ENCODE measurements at regions not wholly inside any gene's neighbourhood (a gene's known extent, or its start where the extent isn't known, plus 50 kb on each side); places are given as distances from the start of the nearest gene placed in this dataset.

DNA sequence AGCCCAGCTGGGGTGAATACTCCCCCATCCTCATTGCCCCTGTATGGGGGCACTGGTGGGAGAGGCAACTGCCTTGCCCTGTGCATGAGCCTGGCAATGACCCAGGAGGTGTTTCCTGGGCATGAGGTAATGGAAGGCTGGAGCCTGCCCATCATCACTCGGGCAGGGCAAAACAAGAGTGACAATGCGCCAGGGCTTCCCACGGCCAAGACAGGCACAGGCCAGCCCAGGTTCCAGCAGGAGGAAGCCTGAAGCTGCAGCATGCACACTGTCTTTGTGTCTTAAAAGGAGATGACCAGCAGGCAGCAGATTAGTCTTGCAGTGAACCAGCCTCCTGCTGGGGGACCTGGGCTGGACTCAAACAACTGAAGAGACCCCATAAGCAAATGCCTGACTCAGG, 92.2 kb upstream of the SMIM23 start:
- no peak for DNase-seq

DNA sequence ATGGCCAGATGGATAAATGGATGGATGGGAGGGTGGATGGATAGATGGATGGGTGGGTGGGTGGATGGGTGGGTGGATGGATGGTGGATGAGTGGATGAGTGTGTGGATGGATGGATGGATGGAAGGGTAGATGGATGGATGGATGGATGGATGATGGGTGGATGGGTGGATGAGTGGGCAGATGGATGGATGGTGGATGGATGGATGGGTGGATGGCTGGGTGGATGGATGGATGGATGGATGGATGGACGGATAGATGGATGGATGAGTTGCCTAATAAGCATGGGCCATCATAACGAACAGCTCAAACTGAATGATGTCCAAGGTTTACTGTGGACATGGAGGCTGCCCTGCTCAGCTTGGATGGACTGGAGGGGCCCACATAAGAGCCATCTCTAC, 89.8 kb upstream of the SMIM23 start:
- DNase-seq, result no peak

DNA sequence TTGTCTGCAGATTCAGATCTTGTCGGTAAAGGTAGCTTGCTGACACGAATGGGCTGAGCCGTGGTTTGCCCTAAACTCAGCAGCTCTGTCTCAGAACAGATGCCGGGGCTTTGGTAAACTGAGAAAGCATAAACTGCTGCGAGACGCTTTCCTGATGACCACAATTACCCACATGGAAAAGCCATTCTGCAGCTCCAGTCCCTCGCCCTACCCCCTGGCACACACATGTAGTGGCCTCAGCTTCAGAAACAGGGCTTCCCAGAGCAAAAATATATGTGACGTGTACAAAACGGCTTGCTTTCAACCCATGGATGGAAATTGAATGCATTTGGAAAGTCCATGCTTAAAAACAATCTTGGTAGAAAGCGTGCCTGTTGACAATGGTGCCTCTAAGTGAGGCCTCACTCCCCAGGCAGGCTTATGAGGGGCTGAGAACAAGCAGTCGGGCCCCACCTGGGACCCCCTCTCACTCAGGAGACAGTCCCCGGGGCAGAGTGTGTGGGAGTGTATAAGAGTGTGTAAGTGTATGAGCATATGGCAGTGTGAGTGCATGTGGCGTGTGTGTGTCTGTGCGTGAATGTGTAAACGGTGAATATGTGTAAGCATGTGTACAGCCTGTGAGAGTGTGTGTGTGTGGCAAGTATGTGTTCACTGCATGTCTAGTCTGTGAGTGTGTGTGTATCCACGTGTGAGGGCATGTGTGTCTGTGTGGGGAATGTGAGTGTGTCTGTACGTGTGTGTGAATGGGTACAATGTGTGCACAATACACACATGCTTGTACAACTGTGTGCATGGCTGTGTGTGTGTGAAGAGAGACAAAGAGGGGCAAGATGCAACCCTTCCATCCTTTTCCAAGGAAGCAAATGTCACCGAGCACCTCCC, 88.2 kb upstream of the SMIM23 start:
- DNase-seq, result no peak

DNA sequence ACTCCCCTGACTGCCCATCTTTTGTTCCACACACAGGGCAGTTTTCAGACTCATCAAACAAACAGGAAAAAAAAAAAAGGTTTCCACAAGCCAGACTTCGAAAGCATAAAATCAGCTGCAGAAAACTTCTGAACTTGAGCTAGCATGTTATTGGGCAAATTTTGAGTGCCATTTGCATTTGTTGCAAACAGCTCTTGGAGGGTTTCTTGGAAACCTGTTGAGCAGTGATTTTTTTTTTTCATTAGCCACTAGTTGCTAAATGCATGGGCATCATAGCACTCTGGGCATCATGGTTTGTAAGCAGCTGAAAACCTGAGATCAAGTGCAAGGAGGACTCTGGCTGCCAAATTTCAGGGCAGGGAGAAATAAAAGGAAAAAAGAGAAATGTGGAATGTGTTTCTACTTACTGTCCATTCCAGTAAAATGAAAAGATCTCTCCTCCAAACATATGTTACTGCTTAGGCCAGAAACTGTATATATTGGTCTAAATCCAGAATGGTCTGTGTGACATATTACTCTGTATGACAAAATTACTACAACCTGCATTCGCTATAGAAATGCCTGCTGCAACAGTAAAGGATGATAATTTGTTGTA, 85.2 kb upstream of the SMIM23 start:
- no peak for DNase-seq

DNA sequence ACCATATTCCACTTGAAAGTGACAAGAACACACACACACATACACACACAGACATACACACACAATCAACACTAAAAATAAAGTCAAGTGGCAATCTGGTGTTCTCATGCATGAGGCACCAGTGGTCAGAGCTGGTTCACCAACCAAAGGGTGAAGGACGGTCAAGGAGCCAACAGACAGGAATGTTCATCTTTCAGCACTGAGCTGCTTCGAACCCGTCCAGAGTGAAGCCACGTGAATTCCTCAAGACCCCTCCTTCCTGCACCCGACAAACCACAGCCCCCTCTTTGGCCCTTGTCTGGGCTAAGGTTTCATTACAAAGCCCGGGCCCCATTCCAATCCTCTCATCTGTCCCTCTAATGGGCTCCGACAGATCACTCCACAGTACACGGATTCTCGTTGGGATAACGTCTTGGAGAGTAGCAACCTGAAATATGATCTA, 84.5 kb upstream of the SMIM23 start:
- no peak for DNase-seq

DNA sequence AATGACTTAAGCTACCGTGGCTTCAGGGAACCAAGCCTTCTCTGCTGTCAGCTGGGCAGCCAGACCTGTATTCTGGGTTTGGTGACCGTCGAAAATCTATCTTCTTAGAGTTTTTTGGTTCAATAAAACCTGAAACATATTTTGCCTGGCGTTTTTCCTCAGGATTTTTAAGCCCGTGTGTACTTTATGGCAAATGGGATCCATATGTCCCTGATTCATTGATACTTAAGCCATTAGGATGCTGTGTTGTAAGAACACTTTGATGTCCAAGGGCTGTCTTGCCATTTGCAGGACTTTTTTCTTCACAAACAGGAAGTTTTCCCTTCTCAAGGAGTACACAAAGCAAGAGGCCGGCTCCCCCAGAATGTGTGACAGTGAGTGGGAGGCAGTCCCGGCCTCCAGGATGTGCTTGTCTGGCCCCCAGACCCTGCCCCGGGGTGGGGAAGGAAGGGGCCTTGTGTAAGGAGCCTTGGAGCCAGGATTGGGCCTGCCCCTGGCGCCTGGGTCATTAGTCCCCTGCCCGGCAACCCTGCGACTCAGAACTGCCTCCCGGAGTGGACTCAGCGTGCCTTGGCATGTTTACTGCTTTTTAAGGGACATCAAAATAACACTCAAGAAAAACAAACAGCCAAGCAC, 83.4 kb upstream of the SMIM23 start:
- no peak for DNase-seq

DNA sequence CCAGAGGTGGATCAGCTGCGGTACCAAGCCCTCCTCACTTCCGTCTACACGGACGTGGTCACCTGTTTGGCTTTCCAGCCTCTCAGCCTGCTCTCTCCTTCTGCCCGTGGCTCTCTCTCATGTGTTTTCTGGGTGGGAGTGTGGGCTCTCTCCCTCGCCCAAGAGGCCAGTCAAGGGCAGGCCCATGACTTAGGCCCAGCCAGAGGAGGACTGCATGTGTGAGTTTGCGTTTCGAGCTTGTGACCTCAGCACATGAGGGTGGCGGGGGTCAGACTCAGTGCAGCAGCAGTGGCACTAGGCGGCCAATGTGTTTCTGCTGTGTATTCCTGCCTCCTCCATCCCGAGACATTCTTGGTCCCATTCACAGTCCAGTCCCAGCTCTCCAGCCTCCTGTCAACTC, 82.5 kb upstream of the SMIM23 start:
- DNase-seq, result no peak

DNA sequence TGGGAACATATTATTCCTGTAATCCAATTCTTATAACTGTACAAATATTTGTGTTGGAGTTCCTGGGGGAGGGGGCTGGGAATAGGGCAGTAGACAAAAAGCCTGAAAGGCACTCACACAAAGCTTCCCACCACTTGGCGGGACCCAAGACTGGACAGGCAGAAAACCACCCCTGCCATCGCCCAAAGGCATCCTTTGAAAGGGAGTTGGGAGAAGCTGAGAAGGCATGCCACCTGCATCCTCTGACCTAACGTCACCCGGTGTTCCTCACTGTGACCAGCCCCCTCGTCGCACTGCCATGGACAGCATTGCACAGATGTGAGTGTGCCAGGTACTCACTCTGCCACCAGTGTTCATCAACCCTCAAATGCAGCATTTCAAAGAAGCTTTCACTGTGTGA, 80.6 kb upstream of the SMIM23 start:
- DNase-seq, result no peak

DNA sequence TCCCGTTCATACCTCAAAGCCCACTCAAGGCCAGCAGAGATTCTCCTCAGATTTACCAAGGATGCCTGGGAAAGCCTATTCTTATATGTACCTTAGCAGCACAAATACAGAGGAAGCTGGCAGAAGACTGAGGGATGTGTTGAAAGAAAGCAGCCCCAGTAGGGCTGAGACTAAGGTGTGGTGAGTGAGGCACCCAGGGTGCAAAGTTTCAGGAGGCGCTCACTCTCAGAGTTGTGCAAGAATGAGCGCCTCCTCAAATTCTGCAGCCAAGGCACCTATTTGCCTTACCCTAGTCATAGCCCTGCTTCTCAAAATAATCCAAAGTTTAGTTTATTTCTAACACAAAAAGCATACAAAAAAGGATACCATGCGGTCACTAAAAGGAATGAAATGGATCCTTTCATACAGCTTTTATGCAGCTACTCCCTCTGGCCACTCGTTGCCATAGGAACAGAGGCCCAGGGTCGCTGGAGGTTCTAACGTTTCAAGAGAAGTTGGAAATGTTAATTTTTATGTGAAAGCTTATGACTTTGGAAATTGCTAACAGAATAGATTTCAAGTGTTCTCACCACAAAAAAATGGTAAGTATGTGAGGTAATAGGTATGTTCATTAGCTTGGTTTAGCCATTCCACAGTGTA, 79.7 kb upstream of the SMIM23 start:
- no peak for DNase-seq

DNA sequence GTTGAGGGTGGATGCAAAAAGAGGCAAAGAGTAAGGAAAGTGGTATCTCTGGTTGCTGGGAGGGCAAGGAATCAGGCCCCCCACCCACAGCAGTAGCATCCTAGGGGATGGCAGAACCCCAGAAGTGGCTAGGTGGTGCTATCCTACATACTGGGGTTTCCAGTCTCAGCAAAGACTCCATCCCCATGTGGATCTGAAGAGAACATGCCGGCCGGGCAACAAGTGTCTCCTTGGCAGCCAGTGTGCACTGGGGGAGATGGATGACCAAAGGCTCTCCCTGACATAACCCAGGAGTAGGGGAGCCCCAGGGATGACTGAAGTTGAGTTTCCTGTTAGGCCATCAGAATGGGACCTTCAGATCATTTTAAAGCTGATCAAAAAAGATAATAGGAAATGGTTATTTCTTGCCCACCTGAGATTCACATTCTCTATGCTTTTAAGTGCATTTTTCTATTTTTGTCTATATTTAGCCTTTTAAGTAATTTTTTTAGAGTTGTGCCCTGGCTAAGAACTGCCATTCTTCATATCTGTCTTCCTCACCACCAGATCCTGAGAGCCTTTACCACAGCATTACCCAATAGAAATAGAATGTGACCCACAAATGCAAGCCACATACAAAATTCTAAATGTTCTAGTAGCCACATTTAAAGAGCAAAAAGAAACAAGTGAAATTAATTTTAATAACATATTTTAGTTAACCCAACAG, 78.7 kb upstream of the SMIM23 start:
- DNase-seq, result no peak

DNA sequence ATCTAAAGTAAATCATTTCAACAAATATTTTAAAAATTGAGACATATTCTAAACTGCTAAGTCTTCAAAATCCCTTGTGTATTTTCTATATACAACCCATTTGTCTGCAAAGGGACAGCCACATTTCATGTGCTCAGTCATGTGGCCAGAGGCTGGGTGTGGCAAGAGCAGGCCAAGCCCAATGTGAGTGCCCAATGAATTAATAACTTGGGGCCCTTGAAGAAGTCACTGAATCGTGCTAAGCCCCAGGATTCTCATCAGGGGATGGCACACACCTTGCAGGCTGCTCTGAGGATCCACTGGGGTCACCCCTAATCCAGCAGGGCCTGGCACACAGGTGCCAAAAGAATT, 78.2 kb upstream of the SMIM23 start:
- DNase-seq, result no peak

DNA sequence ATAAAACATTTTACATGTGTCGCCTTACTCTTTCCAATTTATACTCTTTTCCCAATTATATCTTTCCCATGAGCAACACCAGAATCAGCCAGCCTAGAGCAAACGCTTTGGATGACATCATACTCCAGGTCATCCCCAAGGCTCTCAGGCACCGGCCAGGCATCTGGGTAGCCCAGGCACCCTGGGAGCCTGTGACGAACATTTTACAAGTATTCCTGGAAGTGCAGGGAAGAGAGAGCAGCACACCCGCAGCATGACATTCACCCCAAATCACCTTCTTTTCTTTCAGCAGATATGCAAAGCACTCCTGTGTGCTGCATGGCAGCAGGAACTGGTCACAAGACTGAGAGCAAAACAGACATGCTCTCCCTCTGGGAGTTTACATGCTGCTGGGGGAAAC, 75.7 kb upstream of the SMIM23 start:
- DNase-seq, result no peak

DNA sequence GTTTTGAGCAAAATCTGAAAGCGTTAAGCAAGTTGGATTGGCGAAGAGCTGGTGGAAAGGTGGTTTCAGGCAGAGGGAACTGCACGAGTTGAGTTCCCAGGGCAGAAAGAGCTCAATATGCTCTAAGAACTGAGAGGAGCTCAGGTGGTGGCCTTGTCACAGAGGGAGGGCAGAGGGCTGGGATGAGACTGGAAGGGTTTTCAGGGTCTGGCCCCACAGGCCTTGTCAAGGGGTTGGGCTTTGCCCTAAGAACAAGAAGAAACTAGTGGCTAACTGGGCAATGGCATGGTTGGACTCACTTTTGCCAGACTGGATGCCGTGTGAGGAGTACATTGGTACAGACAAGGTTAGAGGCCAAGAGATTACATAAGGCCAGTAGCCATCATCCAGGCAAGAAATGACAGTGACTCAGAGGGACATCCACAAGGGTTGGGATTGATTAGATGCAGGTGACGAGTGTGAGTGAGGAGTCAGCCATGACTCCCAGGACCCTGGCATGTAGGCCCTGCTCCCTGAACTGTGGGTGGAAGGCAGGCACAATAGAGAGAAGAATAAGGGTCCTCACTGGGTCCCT, 75.1 kb upstream of the SMIM23 start:
- no peak for DNase-seq

DNA sequence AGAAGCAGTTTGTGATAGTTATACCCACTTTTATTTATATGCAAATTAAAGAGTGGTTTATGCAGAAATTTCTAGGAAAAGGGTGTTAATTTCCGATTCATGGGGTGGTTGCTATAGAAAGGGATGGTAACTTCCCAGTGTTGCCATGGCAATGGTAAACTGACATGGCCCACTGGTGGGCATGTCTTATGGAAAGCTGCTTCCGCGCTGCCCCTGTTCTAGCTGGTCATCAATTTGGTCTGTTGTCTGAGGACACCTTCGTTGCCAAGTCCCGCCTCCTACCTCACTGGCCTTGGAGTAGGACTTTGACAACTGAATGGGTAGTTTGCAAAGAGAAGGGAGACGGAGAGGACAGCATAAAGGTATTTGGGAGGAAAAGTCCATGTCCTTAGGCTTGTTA, 74.0 kb upstream of the SMIM23 start:
- DNase-seq, result no peak

DNA sequence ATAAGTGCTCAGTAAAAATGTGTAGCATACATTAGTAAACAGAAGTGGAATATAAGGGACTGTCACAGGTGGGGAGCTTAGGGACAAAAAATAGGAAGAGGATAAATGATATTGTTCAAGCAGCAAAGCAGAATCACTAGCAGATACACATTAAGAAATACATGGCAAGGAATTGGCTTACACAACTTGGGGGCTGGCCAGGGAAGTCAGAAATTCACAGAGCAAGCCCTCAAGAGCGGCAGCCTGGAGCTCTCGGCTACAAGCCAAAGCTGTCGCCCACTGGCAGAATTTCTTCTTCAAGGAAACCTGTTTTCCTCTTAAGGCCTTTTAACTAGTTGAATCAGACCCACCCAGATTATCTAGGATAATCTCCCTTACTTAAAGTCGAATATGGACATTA, 73.0 kb upstream of the SMIM23 start:
- no peak for DNase-seq

DNA sequence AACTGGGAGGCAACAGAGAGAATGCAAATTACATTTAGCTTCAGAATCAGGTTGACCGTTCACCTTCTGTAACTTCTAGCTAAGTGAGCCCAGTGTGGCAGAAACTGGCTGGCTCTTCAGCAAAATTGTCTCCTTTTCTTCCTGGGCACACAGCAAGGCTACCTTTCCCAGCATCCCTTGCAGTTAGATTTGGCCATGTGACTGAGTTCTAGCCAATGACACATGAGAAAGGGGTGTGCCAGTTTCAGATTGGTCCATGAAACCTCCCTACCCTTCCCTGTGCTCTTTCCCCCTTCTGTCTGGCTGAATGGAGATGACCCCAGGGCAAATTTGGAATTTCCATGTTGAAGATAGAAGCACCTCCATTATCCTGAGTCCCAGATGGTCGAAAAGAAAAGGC, 72.5 kb upstream of the SMIM23 start:
- DNase-seq, result no peak

DNA sequence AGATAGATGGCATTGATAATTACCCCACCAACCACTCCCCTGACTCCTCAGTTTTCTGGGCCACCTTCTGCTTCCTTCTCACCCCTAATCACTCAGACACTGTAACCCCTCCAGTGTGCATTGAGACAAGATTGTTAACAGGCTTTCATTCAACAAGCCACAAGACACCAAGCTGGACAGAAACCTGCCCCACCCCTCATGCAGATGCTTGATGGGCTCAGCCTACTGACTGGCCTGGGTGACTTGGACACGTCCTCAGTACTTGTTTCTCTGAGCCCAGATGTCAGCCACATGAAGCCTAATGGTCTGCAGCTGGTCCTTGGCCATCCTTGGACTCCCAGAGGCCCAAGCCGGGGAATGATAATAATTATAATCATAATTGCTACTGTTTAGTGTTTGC, 71.4 kb upstream of the SMIM23 start:
- DNase-seq, result no peak

DNA sequence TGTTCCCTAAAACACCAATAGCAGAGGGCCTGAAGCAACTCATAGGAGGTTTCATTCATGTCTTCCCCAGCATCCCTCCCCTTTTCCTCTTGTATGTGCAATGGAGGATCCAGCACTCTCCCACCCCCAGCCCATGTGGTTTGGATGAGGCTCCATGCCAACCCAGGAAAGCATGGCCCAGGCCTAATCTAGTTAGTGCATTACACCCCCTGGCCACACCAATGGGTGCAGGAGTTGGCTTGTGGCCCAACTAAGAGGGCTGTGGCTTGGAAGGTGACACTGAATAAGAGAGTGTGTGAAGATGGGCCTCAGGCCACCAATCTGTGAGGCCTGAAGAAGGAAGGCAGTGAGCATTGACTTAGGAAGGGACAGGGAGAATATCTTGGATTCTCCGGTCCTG, 70.8 kb upstream of the SMIM23 start:
- no peak for DNase-seq

DNA sequence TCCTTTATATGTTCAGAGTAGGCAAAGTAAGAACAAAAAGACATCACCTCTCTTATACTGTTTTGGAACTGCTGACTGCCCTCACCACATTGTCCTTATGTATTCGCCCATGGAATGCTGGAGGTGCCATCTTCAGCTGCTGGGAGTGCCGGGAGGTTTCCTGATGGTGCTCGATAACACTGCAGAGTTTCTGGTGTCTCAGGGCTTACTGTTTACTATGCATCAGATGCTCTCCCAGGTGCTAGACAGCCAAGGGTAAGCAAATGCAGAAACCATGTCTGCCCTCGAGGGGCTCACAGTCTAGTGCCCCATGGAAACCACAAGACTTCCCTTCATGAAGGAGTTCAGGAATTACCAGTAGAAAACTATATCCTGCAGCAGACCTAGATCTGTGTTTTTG, 70.1 kb upstream of the SMIM23 start:
- no peak for DNase-seq

DNA sequence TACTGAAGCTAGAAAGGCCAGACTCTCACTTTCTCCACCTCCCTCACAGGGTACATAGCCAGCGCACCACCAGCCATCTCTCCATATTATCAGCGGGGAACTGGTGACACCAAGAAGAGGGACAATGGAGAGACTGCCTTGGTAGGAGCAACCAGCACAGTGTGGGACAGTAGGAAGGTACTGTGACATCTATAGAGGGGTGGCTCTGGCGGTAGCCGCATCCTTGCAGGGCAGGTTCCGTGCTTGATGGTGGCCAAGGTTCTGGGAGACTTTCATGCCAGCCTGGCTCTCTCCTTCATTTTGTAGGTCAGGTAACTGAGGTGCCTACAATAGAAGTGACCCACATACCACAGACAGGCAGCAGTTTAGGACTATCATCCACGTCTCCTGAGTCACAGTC, 65.5 kb upstream of the SMIM23 start:
- DNase-seq, result no peak

DNA sequence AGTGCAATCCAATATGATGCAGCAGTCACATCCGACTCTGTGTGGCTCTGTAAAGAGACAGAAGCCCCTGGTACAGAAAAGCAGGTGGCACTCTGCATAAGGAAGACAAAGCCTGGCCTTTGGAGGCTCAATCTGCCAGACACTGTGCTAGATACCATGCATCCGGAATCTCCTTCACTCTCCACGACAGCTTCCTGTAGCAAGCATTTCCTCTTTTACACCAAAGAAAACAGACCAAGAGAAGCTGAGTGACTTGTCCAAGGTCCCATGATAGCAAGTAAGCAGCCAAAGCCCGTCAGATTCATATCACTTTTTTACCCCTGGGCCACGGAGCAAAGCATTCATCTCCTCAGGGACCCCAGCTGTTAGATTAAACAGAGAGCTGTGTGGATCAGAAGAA, 64.2 kb upstream of the SMIM23 start:
- DNase-seq, result no peak

DNA sequence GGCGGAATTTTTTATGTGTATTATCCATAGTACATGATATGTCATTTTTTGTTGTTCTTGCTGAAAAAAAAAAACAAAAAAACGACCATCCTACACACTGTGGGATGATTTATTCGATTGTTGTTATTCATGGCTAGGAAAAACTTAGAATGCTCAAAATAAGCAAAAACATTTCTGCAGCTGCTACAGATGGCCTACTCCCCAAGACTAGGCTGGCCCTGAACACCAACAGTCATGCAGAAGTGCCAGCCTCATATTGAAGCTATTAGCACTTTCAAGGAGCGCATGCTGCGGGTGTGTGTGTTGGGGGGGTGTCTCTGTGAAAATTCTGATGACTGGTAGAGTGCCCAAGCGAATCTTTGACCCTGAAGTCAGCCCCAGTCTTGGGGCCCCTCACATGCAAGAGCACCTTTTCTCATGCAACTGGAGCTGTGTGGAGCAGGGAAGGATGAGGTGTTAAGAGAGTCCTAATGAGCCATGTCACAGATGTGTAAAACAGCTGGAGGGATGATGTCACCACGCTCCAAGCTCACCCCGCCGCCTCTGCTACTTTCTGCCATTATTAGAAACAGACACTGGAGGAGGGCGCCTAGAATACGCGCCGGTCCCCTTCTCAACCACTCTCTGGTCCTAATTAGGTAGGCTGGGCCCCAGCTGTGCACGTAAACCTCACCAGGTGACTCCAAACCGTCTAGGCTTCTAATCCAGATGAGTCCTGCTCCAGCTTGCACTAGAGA, 61.0 kb upstream of the SMIM23 start:
- DNase-seq, result peak in 1 of 2 experiments; percentile 4

Measured in NCI-H2081 (cell line).